ENCODE measurements at regions not wholly inside any gene's neighbourhood (a gene's known extent, or its start where the extent isn't known, plus 50 kb on each side); places are given as distances from the start of the nearest gene placed in this dataset.
"Not testable (repeated sequence)": the region's sequence is repeated elsewhere in the genome, so short reads cannot be mapped to it uniquely, and the experiment has no call there.

- in situ Hi-C loops (cut with HindIII; ENCODE audit: low sequenced_read_pairs): not testable (repeated sequence)
These were observed 240.6 kb downstream of the IL20RB start for GRCh38 chr3:137198374-137198773.

GRCh38 chr3:137199678-137200077 is 241.9 kb downstream of the IL20RB start:
- in situ Hi-C loops (cut with HindIII; ENCODE audit: low sequenced_read_pairs): no loop called here

- in situ Hi-C loops (cut with HindIII; ENCODE audit: low sequenced_read_pairs): no loop called here
These were observed 243.3 kb downstream of the IL20RB start for GRCh38 chr3:137201066-137201465.

GRCh38 chr3:137202941-137203340 is 245.2 kb downstream of the IL20RB start:
- in situ Hi-C loops (cut with HindIII; ENCODE audit: low sequenced_read_pairs): no loop called here

GRCh38 chr3:137204409-137204808 is 246.6 kb downstream of the IL20RB start:
- in situ Hi-C loops (cut with HindIII; ENCODE audit: low sequenced_read_pairs): no loop called here

- in situ Hi-C loops (cut with HindIII; ENCODE audit: low sequenced_read_pairs): no loop called here
These were observed 247.7 kb downstream of the IL20RB start for GRCh38 chr3:137205394-137206045.

- in situ Hi-C loops (cut with HindIII; ENCODE audit: low sequenced_read_pairs): no loop called here
These were observed 249.8 kb downstream of the IL20RB start for GRCh38 chr3:137207616-137208015.

- in situ Hi-C loops (cut with HindIII; ENCODE audit: low sequenced_read_pairs): no loop called here
These were observed 259.9 kb downstream of the IL20RB start for GRCh38 chr3:137217733-137218132.

GRCh38 chr3:137219801-137220445 is 262.1 kb downstream of the IL20RB start:
- in situ Hi-C loops (cut with HindIII; ENCODE audit: low sequenced_read_pairs): no loop called here

- in situ Hi-C loops (cut with HindIII; ENCODE audit: low sequenced_read_pairs): no loop called here
These were observed 265.0 kb downstream of the IL20RB start for GRCh38 chr3:137222736-137223225.

GRCh38 chr3:137224464-137224863 is 266.7 kb downstream of the IL20RB start:
- in situ Hi-C loops (cut with HindIII; ENCODE audit: low sequenced_read_pairs): no loop called here

GRCh38 chr3:137242836-137243400 is 285.1 kb downstream of the IL20RB start:
- in situ Hi-C loops (cut with HindIII; ENCODE audit: low sequenced_read_pairs): no loop called here

- in situ Hi-C loops (cut with HindIII; ENCODE audit: low sequenced_read_pairs): no loop called here
These were observed 288.7 kb downstream of the IL20RB start for GRCh38 chr3:137246491-137246890.

GRCh38 chr3:137249311-137249940 is 291.6 kb downstream of the IL20RB start:
- in situ Hi-C loops (cut with HindIII; ENCODE audit: low sequenced_read_pairs): no loop called here

GRCh38 chr3:137259089-137259488 is 301.3 kb downstream of the IL20RB start:
- in situ Hi-C loops (cut with HindIII; ENCODE audit: low sequenced_read_pairs): no loop called here

- in situ Hi-C loops (cut with HindIII; ENCODE audit: low sequenced_read_pairs): no loop called here
These were observed 301.9 kb downstream of the IL20RB start for GRCh38 chr3:137259701-137260100.

- in situ Hi-C loops (cut with HindIII; ENCODE audit: low sequenced_read_pairs): no loop called here
These were observed 306.5 kb downstream of the IL20RB start for GRCh38 chr3:137264071-137264820.

GRCh38 chr3:137264843-137265330 is 307.1 kb downstream of the IL20RB start:
- in situ Hi-C loops (cut with HindIII; ENCODE audit: low sequenced_read_pairs): no loop called here

- in situ Hi-C loops (cut with HindIII; ENCODE audit: low sequenced_read_pairs): no loop called here
These were observed 325.1 kb downstream of the IL20RB start for GRCh38 chr3:137282871-137283270.

- in situ Hi-C loops (cut with HindIII; ENCODE audit: low sequenced_read_pairs): no loop called here
These were observed 328.1 kb downstream of the IL20RB start for GRCh38 chr3:137285924-137286323.

GRCh38 chr3:137293086-137293485 is 335.3 kb downstream of the IL20RB start:
- in situ Hi-C loops (cut with HindIII; ENCODE audit: low sequenced_read_pairs): no loop called here
